GM21723 (cell line): ENCODE measurements at regions not wholly inside any gene's neighbourhood (a gene's known extent, or its start where the extent isn't known, plus 50 kb on each side); places are given as distances from the start of the nearest gene placed in this dataset.
A peak's percentile ranks its signal among the peaks of the same experiment; 100 is the strongest.
"Not testable (repeated sequence)": the region's sequence is repeated elsewhere in the genome, so short reads cannot be mapped to it uniquely, and the experiment has no call there.

ENCODE experiments used
- ATAC-seq: cut with Tn5 transposase; IDR thresholded peaks from one replicate; pipeline ENCODE4 v1.9.1; 2021; ENCODE audit warnings: mild to moderate bottlenecking, moderate library complexity; ENCODE audit not compliant: unreplicated experiment

DNA sequence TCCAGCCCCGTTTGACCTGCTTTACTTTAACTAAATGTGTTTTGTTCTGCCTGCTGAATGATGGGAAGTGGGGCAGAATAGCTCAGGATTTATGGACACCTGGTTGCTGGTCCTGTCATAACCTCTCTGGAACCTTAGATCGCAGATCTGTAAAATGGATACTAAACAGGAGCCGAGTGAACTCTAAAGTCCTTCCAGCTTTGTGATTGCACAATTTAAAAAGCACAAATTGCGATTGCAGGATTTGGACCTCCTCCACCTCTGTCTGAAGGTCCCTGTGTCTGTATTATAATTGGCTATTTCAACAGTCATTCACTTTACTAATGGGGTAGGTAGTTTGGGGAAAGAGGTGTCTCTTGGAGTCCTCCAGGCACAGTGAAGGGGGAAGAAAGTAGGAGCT is 220.4 kb downstream of the LY86 start:
- ATAC-seq, result no peak

DNA sequence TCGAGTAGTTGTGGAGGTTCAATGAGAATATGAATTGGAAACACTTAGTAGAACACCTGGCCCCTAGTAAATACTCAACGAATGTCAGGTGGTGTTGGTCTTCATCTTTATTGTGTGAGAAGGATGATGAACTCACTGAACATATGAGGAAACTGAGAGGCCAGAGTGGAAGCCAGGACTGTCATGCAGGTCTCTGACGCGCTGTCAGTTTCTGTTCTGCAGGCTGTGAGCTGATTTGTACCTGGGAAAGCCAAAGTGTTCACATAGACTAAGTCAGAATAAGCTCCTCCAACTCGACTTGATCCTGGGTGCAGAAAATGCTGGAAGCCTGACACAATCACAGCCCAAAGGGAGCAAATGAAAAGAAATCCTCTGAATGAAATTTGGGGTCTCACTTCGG is 222.2 kb downstream of the LY86 start:
- ATAC-seq, result peak; percentile 76

DNA sequence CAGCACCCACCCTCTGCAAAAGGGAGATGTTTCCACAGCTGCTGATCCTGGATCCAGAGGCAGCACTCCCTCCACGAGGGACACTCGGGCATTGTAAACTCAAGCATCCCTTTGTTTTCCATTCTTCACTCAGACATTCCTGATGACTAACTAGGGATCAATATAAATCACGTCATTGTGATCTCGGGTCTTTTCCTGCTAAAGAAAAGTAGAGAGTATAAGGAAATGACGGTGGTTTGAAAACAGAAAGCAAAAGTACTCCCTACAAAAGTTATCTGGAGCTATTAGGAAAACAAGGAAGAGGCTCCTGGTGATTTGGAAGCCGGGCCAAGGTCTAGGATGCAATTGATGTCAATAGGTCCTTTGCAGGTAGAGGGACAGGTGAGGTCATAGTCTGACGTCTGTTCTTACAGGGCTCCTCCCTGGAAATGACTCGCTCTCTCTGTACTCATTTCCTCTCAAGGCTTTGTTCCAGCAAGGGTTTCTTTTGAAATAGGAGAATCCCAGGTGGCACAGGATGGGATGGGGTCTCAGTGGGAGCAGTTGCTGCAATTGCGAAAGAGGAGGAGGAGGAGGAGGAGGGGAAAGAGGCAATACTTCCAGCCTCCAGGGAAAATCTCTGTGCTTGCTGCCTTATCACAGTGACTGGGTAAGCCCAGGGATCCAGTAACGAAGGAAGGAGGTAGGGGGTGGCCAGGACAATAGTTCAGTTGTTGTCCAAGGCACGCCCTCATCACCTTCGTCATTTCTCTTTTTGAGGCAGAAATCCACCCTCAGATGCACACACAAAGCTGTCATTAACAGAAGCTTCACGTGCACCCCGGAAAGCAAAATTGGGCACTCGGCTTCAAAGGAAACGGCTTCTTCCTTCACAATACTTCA is 222.8 kb downstream of the LY86 start:
- ATAC-seq, result peak; percentile 42

DNA sequence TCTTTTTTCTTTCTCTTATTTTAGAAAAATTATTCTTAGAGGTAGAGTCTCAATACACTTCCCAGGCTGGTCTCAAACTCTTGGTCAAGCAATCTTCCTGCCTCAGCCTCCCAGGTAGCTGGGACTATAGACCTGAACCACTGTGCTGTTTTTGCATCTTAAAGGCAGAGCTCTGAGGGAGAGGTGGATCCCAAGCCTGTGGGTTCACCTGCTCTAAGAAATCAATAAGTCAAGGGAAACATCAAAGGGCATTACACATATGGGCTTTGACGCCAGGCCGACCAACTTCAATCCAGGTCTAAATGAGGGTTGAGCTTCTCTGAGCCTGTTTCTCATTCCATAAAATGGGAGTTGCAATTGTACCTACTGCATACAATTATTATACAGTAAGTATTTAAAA is 223.9 kb downstream of the LY86 start:
- ATAC-seq, result no peak

DNA sequence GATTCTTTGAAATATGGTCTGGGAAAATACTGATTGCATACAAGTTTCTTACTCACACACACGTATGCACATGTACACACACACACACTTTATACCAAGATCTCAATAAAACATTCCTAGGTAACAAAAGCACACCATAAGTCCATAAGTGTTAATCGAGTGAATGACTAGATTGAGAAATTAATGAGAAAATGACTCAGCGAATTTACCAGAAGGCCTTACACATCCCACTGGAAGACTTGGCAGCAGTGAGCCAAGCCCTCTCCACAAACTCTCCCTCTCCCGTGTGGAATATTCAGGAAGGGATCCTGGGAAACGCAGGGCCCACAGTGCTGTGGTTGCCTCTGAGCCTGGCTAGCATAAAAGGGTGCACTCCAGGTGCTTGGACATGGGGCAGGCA is 227.2 kb downstream of the LY86 start:
- no peak for ATAC-seq

GRCh38 chr6:6816716-6817115 is 228.2 kb downstream of the LY86 start:
- no peak for ATAC-seq

DNA sequence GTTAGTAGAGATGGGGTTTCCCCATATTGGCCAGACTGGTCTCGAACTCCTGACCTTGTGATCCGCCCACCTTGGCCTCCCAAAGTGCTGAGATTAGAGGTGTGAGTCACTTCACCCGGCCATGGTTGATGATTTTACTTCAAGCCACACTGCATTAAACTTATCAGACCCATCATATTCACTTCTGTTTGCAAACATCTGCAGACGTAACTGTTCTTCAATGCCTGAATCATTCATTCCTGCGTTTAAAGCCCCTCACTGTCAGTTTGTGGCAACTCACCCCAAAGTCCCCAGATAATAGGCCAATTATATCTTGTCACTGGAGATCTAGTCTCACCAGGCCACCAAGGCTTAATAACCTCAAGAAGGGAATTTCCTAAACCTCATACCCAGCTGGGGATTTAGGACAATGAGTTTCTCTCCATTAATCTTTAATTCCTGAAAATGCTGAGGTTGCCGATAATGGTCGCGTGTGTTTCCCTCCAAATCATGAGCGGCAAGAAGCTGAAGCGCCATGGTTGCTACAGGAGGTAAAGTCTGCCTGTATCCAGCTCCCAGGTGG is 229.6 kb downstream of the LY86 start:
- no peak for ATAC-seq

- ATAC-seq, result no peak
These were observed 232.2 kb downstream of the LY86 start for GRCh38 chr6:6820641-6821238.

GRCh38 chr6:6821639-6822261 is 233.2 kb downstream of the LY86 start:
- ATAC-seq, result no peak

DNA sequence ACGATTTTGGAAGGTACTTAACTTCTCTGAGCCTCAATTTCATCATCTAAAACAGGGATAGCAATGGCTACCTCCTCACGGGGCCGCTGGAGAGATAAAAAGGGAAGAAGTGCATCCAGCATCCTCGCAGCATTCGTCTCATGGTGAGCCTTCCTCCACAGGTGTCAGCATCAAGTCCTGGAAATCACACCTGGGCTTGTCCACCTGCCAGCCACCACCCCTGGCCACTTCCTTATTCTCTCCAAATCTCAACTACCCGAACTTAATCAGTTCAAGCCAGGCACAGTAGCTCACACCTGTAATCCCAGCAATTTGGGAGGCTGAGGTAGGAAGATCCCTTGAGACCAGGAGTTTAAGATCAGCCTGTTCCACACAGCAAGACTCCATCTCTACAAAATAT is 234.5 kb downstream of the LY86 start:
- ATAC-seq, result no peak

DNA sequence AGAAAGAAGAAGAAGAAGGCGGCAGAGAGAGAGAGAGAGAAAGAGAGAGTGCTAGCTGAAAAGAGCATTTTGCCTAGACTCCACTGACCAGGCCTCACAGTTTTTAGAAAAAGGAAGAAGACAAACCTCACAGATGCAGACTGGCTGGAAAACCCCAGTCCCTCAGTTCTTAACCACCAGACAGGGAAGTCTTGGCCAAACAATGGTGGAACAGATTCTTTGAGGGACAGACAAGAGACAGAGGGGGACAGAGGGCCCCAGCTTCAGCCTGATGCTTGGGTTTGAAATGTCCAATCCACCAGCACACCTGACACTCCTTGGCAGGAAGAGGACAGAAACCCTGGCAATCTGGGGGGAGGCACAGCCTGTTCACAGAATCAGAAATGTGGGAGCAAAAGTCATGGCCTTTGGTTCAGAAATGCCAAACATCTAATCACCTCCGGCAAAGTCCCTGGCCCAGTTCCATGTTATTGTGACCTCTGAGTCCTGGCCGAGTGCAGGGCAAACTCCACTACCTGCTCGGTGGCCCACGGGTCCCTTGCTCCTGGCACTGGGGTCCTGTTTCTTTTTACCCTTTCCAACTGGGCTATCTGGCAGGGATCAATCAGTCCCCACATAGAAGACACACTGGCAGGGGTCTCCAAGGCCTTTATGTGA is 235.2 kb downstream of the LY86 start:
- ATAC-seq, result no peak

DNA sequence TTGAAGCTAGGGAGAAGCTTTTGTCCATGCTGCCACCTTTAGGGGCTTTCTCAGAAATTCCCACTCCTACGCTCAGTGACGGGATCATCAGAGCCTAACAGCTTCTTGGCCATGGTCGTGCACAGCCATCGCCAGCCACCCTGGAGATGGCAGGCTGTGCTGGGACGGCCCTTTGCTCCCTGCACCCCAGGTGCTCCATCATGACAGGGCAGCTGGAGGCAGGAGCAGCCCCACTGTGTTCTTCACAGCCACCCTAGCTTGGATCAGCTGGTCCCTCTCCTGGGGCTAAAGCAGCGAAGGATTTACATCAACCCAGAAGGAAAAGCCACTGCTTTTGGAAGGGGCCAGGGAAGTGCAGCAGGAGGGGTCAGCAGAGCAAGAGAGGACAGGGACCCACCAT is 235.9 kb downstream of the LY86 start:
- no peak for ATAC-seq

GRCh38 chr6:6825193-6825784 is 236.8 kb downstream of the LY86 start:
- no peak for ATAC-seq

GRCh38 chr6:6826095-6826901 is 237.8 kb downstream of the LY86 start:
- ATAC-seq, result peak; percentile 93

- ATAC-seq, result no peak
These were observed 238.4 kb downstream of the LY86 start for GRCh38 chr6:6826961-6827360.

DNA sequence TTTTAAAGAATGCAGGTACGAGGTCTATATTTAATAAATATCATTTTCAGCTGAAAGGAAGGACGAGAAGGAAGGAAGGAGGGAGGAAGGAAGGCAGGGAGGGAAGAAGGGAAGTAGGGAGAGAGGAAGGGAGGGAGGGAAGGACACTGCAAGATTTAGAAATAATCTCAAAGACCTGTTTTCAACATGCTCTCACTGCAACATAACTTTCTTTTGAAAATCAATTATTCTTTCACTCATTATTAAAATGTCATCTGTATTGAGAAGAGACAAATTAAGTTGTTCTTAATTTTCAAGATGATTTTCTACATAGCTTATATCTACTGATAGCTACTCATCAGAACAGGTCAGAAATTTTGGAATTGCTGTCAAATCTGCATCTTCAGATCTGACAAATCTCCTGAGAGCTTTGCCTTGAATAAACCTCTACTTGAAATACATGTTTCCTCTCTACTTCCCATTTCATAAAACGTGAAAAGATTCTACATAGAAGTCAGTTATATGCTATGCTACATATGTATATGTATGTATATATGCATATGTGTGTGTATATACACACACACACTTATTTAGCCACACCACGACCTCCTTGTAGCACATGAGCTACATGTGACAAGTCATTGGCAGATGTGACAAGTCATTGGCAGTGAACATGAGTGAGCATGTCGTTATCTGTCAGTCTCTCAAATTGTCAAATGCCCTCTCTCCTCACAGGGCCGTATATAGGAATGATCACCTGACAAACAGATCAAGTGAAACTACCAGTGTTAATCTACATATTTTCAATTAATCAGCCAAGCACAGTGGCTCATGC is 241.6 kb downstream of the LY86 start:
- no peak for ATAC-seq

DNA sequence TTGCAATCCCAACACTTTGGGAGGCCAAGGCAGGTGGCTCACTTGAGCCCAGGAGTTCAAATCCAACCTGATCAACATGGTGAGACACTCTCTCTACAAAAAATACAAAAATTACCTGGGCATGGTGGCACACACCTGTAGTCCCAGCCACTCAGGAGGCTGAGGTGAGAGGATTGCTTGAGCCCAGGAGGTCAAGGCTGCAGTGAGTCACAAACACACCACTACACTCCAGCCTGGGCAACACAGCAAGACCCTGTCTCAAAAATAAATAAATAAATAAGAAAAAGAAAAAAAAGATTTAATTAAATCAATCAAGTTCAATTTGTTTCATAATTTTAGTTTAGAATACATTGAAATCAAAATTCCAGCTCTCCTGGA is 242.2 kb downstream of the LY86 start:
- ATAC-seq, result not testable (repeated sequence)

GRCh38 chr6:6832439-6832838 is 243.9 kb downstream of the LY86 start:
- ATAC-seq, result no peak
